GM12892 (cell line): ENCODE measurements at regions not wholly inside any gene's neighbourhood (a gene's known extent, or its start where the extent isn't known, plus 50 kb on each side); places are given as distances from the start of the nearest gene placed in this dataset.
"Not testable (repeated sequence)": the region's sequence is repeated elsewhere in the genome, so short reads cannot be mapped to it uniquely, and the experiment has no call there.

ENCODE experiments used
- POLR2A ChIP-seq: IDR thresholded peaks from 2 replicates; pipeline ENCODE4 v1.6.1; 2011; ENCODE audit warnings: low read depth, low read length, control low read depth
- POLR2AphosphoS5 ChIP-seq: IDR thresholded peaks from 2 replicates; pipeline ENCODE4 v1.6.1; 2011; ENCODE audit warnings: low read depth, low read length, control low read depth
- TAF1 ChIP-seq: IDR thresholded peaks from 2 replicates; pipeline ENCODE4 v1.6.1; 2011; ENCODE audit warnings: low read depth, mild to moderate bottlenecking, control low read depth, low read length, borderline replicate concordance

- TF ChIP-seq TAF1, POLR2AphosphoS5, POLR2A: not testable (repeated sequence)
Measured at GRCh38 chr2:87559001-87559400, 188.9 kb upstream of the PLGLB2 start.
